ENCODE measurements at regions not wholly inside any gene's neighbourhood (a gene's known extent, or its start where the extent isn't known, plus 50 kb on each side); places are given as distances from the start of the nearest gene placed in this dataset.

GRCh38 chr2:120932472-120932871 is 196.8 kb downstream of the GLI2 start:
- POLR2A ChIA-PET: no interaction called here
- CTCF ChIA-PET: interaction anchor here (0.7 kb wide), 1 partner anchor 136 kb away, joined by 3 read pairs; no protein-coding TSS in a partner anchor

GRCh38 chr2:120932881-120933280 is 197.2 kb downstream of the GLI2 start:
- no peak overlapping the region for H3K27ac ChIP-seq (ENCODE audit: low read depth, low read length)
- no peaks in the 10 kb centered on the region for H3K27me3 ChIP-seq (ENCODE audit: control insufficient read depth, insufficient read depth, low read length)
- no peak overlapping the region for H3K4me3 ChIP-seq (ENCODE audit: low read depth, low read length)
- DNase-seq (ENCODE audit: low read depth, low spot score): no peak
- ChIA-PET POLR2A (no interaction called here), CTCF (no interaction called here)
- no peak for TF ChIP-seq CTCF (IDR thresholded peaks at IDR 0.05; ENCODE audit: low read depth, low read length)
- peaks cover 5% of the 10 kb centered on the region; the same call in 1 of the 2 replicates for H3K9me3 ChIP-seq (ENCODE audit: control insufficient read depth, insufficient read depth, low read length)

More at GRCh38 chr2:120932472-120932871, 196.8 kb downstream of the GLI2 start:
- Histone ChIP-seq H3K27me3 (ENCODE audit: control insufficient read depth, insufficient read depth, low read length) (no peaks in the 10 kb centered on the region), H3K4me3 (ENCODE audit: low read depth, low read length) (no peak overlapping the region), H3K27ac (ENCODE audit: low read depth, low read length) (no peak overlapping the region), H3K9me3 (ENCODE audit: control insufficient read depth, insufficient read depth, low read length) (peaks cover 5% of the 10 kb centered on the region; the same call in 1 of the 2 replicates)
- no peak for DNase-seq (ENCODE audit: low read depth, low spot score)
- no peak for TF ChIP-seq CTCF (IDR thresholded peaks at IDR 0.05; ENCODE audit: low read depth, low read length)

- DNase-seq (ENCODE audit: low read depth, low spot score): no peak
- POLR2A ChIA-PET: interaction anchor here (0.6 to 1.1 kb wide), 3 partner anchors 19 to 108 kb away, joined by 3 to 4 read pairs (median 3); no protein-coding TSS in a partner anchor
- Histone ChIP-seq H3K4me3 (ENCODE audit: low read depth, low read length) (no peak overlapping the region), H3K27ac (ENCODE audit: low read depth, low read length) (peak overlapping the region; percentile 91), H3K27me3 (ENCODE audit: control insufficient read depth, insufficient read depth, low read length) (no peaks in the 10 kb centered on the region), H3K9me3 (ENCODE audit: control insufficient read depth, insufficient read depth, low read length) (peaks cover 5% of the 10 kb centered on the region; the same call in 1 of the 2 replicates)
- TF ChIP-seq CTCF (IDR thresholded peaks at IDR 0.05; ENCODE audit: low read depth, low read length): no peak
- CTCF ChIA-PET: interaction anchor here (1.1 kb wide), 1 partner anchor 238 kb away, joined by 3 read pairs; no protein-coding TSS in a partner anchor
Observed at GRCh38 chr2:120933693-120934573, 198.3 kb downstream of the GLI2 start.

- TF ChIP-seq CTCF (IDR thresholded peaks at IDR 0.05; ENCODE audit: low read depth, low read length): no peak
- DNase-seq (ENCODE audit: low read depth, low spot score): peak; percentile 55
- CTCF ChIA-PET: interaction anchor here (1.1 kb wide), 1 partner anchor 239 kb away, joined by 3 read pairs; no protein-coding TSS in a partner anchor
- Histone ChIP-seq H3K9me3 (ENCODE audit: control insufficient read depth, insufficient read depth, low read length) (peaks cover 5% of the 10 kb centered on the region; the same call in 1 of the 2 replicates), H3K27me3 (ENCODE audit: control insufficient read depth, insufficient read depth, low read length) (no peaks in the 10 kb centered on the region), H3K4me3 (ENCODE audit: low read depth, low read length) (0 out of 2 replicates have a peak overlapping the region, but pooled peaks have one; percentile 27), H3K27ac (ENCODE audit: low read depth, low read length) (peak overlapping the region; percentile 91)
- POLR2A ChIA-PET: interaction anchor here (0.6 to 1.1 kb wide), 5 partner anchors 19 to 169 kb away, joined by 3 to 4 read pairs (median 3); no protein-coding TSS in a partner anchor
Observed at GRCh38 chr2:120934574-120935338, 199.1 kb downstream of the GLI2 start.

Measured in AG04450 (cell line).